ENCODE measurements at regions not wholly inside any gene's neighbourhood (a gene's known extent, or its start where the extent isn't known, plus 50 kb on each side); places are given as distances from the start of the nearest gene placed in this dataset.
"Not testable (repeated sequence)": the region's sequence is repeated elsewhere in the genome, so short reads cannot be mapped to it uniquely, and the experiment has no call there.

- no peak for ATAC-seq (ENCODE audit: poor library complexity)
- DNase-seq = no peak
- intact Hi-C loops (cut with DNase I) = no loop called here
Observed at GRCh38 chr20:55567826-55568225, 437.5 kb downstream of the CBLN4 start.

- DNase-seq (no peak), ATAC-seq (ENCODE audit: poor library complexity) (no peak)
- intact Hi-C loops (cut with DNase I) = no loop called here
Observed at GRCh38 chr20:55565096-55565773, 440.1 kb downstream of the CBLN4 start.

DNA sequence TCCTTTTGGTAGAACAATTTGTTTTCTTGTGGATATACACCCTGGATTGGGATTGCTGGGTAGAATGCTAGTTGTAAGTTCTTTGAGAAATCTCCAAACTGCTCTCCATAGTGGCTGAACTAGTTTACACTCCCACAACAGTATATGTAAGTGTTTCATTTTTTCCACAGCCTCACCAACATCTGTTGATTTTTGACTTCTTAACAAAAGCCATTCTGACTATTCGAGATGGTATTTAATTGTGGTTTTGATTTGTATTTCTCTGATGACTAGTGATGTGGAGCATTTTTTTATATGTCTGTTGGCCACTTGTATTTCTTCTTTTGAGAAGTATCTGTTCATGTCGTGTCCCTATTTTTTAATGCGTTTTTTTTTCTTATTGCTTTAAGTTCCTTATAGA lies 444.1 kb downstream of the CBLN4 start:
- ATAC-seq (ENCODE audit: poor library complexity) = no peak
- intact Hi-C loops (cut with DNase I) = no loop called here
- no peak for DNase-seq

DNA sequence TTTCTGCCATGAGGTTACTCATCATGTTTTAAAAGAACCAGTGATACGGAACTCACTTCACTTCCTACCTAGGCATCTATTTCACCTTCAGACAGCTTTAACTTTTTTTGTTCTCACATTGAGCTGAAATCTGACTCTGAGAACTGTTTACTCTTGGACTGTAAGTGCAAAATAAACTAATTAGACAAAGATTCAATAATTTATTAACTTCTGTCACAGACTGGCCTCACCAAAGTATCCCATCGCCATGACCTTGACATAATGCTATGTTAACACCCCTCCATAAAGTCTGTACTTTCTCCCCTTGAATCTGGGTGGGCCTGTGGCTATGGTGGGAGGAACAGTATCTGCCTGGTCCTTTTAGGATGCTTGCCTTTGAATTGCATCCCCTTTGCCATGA lies 448.1 kb downstream of the CBLN4 start:
- DNase-seq (no peak), ATAC-seq (ENCODE audit: poor library complexity) (no peak)
- intact Hi-C loops (cut with DNase I) = no loop called here

- DNase-seq (no peak), ATAC-seq (ENCODE audit: poor library complexity) (no peak)
- intact Hi-C loops (cut with DNase I) = no loop called here
Observed at GRCh38 chr20:55555075-55555650, 450.2 kb downstream of the CBLN4 start.

DNA sequence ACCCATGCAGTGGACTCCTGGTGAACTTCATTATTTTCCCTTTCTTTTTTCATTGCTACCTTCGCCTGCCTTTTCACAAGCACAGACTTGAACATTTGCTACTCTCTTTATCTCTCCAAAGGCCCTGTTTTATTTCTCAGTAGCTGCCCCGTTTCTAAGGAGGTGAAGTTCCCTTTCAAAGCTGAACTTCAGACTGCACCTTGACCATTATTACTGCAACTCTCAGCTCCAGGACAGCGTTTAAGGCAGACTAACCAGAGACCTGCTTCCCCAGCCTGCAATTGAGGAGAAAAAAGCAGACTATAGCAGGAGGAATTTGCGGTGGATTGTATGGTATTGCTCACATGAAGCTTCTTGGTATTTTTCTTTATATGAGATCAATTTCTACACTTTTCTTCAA lies 460.7 kb downstream of the CBLN4 start:
- no peak for ATAC-seq (ENCODE audit: poor library complexity)
- no peak for DNase-seq
- intact Hi-C loops (cut with DNase I) = no loop called here

DNA sequence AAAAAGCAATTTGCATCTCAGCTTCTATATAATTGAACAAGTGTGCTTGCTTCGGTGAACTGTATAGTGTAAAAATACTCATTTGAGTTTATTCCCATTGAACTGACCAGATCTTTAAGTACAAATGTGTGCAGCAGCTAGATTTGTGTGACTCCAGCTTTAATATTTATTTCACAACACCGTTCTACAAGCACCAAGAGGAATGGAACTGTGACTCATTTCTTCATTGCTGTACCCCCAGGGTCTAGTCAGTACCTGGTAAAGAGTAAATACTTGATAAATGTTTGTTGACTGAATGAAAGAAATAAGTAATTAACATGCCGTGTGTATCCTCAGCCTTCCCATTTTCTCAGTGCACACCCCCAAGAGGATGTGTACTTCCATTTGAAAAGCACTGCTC lies 464.8 kb downstream of the CBLN4 start:
- no peak for DNase-seq
- intact Hi-C loops (cut with DNase I) = no loop called here
- ATAC-seq (ENCODE audit: poor library complexity) = no peak

DNA sequence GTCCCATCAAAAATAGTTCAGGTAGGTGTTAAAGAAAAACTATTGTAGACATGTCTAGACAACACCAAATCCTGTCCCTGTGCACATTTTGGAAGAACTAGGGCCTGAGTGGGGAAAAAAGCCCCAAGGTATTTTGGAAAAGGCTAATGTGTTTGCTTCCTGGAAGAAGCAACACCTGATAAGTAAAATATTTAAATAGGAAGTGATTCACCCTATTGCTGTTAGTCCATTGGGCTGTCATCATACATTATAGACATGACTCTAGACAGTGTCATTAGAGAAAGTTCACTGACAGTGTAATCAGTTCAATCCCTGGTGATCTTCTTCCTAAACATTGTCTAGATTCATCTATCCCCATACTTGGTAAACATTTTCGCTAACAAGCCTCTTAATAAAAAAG lies 465.3 kb downstream of the CBLN4 start:
- intact Hi-C loops (cut with DNase I) = no loop called here
- ATAC-seq (ENCODE audit: poor library complexity) = no peak
- DNase-seq = no peak

GRCh38 chr20:55538261-55538908 lies 466.9 kb downstream of the CBLN4 start:
- intact Hi-C loops (cut with DNase I) = no loop called here
- ATAC-seq (ENCODE audit: poor library complexity) = no peak
- DNase-seq = no peak

GRCh38 chr20:55535366-55535765 lies 470.0 kb downstream of the CBLN4 start:
- intact Hi-C loops (cut with DNase I) = no loop called here
- ATAC-seq (ENCODE audit: poor library complexity) (no peak), DNase-seq (no peak)

DNA sequence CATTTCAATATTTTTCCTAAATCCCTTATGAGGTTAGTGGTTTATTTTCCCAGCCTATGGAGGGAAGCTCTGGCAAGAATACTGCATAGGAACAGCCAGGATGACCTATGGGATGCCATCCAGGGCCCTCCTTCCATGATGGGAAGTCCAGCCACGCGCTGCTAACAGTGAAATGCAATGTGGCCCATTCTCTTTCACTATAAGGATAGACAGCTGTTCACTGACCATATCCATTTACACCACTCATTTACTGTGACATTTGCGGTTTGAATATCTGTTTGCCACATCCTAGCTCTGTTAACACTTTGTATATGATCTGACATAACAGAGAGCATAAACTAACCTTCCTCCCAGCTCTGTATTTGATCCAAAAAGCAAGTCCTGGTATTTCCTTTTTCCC lies 471.7 kb downstream of the CBLN4 start:
- ATAC-seq (ENCODE audit: poor library complexity) (no peak), DNase-seq (no peak)
- intact Hi-C loops (cut with DNase I) = no loop called here

GRCh38 chr20:55530763-55531162 lies 474.6 kb downstream of the CBLN4 start:
- DNase-seq = no peak
- no peak for ATAC-seq (ENCODE audit: poor library complexity)
- intact Hi-C loops (cut with DNase I) = no loop called here

- ATAC-seq (ENCODE audit: poor library complexity) = no peak
- intact Hi-C loops (cut with DNase I) = no loop called here
- no peak for DNase-seq
Observed at GRCh38 chr20:55528482-55528881, 476.8 kb downstream of the CBLN4 start.

DNA sequence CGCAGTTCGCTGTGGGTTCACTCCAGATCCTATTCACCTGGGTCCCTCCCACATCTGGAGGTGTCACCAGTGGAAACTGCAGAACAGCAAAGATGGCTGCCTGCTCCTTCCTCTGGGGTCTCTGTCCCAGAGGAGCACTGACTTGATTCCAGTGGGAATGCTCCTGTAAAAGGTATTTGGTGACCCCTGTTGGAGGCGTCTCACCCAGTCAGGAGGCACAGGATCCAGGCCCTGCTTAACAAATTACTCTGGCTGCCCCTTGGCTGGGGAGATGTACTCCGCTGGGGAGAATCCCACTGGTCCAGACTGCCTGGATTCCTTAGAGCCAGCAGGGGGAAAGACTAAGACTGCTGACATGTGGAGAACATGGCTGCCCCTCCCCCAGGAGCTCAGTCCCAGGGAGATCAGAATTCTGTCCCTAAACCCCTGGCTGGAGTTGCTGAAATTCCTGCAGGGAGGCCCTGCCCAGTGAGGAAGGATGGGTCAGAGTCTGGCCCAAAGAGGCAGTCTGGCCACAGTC lies 483.0 kb downstream of the CBLN4 start:
- intact Hi-C loops (cut with DNase I) = no loop called here
- DNase-seq (no peak), ATAC-seq (ENCODE audit: poor library complexity) (no peak)

- ATAC-seq (ENCODE audit: poor library complexity); DNase-seq; intact Hi-C loops (cut with DNase I): not testable (repeated sequence)
Observed at GRCh38 chr20:55517584-55517983, 487.7 kb downstream of the CBLN4 start.

GRCh38 chr20:55515832-55516231 lies 489.5 kb downstream of the CBLN4 start:
- no peak for DNase-seq
- ATAC-seq (ENCODE audit: poor library complexity) = no peak
- intact Hi-C loops (cut with DNase I) = no loop called here

GRCh38 chr20:55514531-55514930 lies 490.8 kb downstream of the CBLN4 start:
- ATAC-seq (ENCODE audit: poor library complexity) = no peak
- intact Hi-C loops (cut with DNase I) = no loop called here
- no peak for DNase-seq

- ATAC-seq (ENCODE audit: poor library complexity) (no peak), DNase-seq (no peak)
- intact Hi-C loops (cut with DNase I) = no loop called here
Observed at GRCh38 chr20:55513954-55514353, 491.4 kb downstream of the CBLN4 start.

DNA sequence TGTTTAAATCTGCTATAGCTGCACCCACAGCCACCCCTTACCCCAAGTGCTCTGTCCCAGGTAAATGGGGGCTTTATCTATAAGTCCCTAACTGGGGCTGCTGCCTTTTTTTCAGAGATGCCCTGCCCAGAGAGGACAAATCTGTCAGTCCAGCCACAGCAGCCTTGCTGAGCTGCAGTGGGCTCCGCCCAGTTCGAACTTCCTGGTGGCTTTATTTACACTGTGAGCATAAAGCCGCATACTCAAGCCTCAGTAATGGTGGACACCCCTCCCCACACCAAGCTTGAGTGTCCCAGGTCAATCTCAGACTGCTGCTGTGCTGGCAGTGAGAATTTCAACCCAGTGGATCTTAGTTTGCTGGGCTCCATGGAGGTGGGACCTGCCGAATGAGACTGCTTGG lies 505.2 kb downstream of the CBLN4 start:
- intact Hi-C loops (cut with DNase I) = no loop called here
- ATAC-seq (ENCODE audit: poor library complexity) = no peak
- DNase-seq = no peak

DNA sequence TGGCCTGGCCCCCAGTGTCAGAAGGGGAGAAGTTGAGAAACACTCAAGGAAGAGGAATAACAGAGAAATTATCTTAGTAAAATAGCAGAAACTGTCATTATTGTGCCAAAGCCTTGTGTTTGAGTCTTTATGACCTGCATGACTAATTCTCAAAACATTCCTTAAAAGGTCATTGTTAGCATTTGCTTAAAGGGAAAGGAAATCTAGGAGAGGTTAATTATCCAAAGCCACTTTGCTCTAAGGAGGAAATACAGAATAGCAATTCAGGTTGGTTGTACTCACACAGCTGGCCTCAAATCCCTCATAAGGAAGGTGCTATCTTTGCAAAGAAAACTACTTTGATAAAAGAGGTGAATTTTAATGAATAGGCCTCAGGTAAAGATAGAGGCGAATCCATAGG lies 516.7 kb downstream of the CBLN4 start:
- ATAC-seq (ENCODE audit: poor library complexity) (no peak), DNase-seq (no peak)
- intact Hi-C loops (cut with DNase I) = no loop called here
